ENCODE measurements at regions not wholly inside any gene's neighbourhood (a gene's known extent, or its start where the extent isn't known, plus 50 kb on each side); places are given as distances from the start of the nearest gene placed in this dataset.

- Histone ChIP-seq H3K9me3 (ENCODE audit: low read length) (no peaks in the 10 kb centered on the region), H3K4me3 (ENCODE audit: low read length) (no peak overlapping the region), H3K27ac (ENCODE audit: low read length) (no peak overlapping the region), H3F3A (ENCODE audit: insufficient read depth, low read length, poor library complexity, severe bottlenecking) (no peaks in the 10 kb centered on the region), H3K36me3 (ENCODE audit: insufficient read depth, low read length) (no peaks in the 10 kb centered on the region), H3K9me2 (ENCODE audit: insufficient read depth, low read length) (no peaks in the 10 kb centered on the region), H4K20me1 (ENCODE audit: insufficient read depth) (no peaks in the 10 kb centered on the region), H3K9ac (ENCODE audit: low read length) (no peak overlapping the region), H3K27me3 (ENCODE audit: insufficient read depth, low read depth, low read length) (no peaks in the 10 kb centered on the region), H3K4me2 (ENCODE audit: low read length) (no peak overlapping the region), H3K79me2 (replicated peaks; ENCODE audit: insufficient read depth, low read length) (no peaks in the 10 kb centered on the region), H2AFZ (ENCODE audit: low read depth, low read length) (no peak overlapping the region)
- TF ChIP-seq EP300 (conservative IDR thresholded peaks at IDR 0.05; ENCODE audit: poor library complexity, severe bottlenecking) = no peak
- no peak for TF ChIP-seq MXI1 (conservative IDR thresholded peaks at IDR 0.05; ENCODE audit: poor library complexity, severe bottlenecking)
- TF ChIP-seq TAF1 (IDR thresholded peaks at IDR 0.05; ENCODE audit: low read depth) = no peak
- no peak for TF ChIP-seq RAD21 (conservative IDR thresholded peaks at IDR 0.05)
- no peak for TF ChIP-seq EZH2 (IDR thresholded peaks at IDR 0.05; ENCODE audit: borderline replicate concordance, insufficient read depth, low read length, poor library complexity, severe bottlenecking)
- no peak for TF ChIP-seq POLR2AphosphoS5 (IDR thresholded peaks at IDR 0.05)
- no peak for TF ChIP-seq SMC3 (conservative IDR thresholded peaks at IDR 0.05; ENCODE audit: poor library complexity)
- no peak for TF ChIP-seq CTCF (IDR thresholded peaks at IDR 0.05; ENCODE audit: poor library complexity, severe bottlenecking)
- TF ChIP-seq, protein P1, sequence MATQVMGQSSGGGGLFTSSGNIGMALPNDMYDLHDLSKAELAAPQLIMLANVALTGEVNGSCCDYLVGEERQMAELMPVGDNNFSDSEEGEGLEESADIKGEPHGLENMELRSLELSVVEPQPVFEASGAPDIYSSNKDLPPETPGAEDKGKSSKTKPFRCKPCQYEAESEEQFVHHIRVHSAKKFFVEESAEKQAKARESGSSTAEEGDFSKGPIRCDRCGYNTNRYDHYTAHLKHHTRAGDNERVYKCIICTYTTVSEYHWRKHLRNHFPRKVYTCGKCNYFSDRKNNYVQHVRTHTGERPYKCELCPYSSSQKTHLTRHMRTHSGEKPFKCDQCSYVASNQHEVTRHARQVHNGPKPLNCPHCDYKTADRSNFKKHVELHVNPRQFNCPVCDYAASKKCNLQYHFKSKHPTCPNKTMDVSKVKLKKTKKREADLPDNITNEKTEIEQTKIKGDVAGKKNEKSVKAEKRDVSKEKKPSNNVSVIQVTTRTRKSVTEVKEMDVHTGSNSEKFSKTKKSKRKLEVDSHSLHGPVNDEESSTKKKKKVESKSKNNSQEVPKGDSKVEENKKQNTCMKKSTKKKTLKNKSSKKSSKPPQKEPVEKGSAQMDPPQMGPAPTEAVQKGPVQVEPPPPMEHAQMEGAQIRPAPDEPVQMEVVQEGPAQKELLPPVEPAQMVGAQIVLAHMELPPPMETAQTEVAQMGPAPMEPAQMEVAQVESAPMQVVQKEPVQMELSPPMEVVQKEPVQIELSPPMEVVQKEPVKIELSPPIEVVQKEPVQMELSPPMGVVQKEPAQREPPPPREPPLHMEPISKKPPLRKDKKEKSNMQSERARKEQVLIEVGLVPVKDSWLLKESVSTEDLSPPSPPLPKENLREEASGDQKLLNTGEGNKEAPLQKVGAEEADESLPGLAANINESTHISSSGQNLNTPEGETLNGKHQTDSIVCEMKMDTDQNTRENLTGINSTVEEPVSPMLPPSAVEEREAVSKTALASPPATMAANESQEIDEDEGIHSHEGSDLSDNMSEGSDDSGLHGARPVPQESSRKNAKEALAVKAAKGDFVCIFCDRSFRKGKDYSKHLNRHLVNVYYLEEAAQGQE (IDR thresholded peaks at IDR 0.05; ENCODE audit: borderline replicate concordance) = no peak
These were observed 81.9 kb upstream of the CCND2 start for GRCh38 chr12:4191642-4192041.

- Histone ChIP-seq H3K27ac (ENCODE audit: low read length) (no peak overlapping the region), H3K9ac (ENCODE audit: low read length) (no peak overlapping the region), H2AFZ (ENCODE audit: low read depth, low read length) (no peak overlapping the region), H4K20me1 (ENCODE audit: insufficient read depth) (no peaks in the 10 kb centered on the region), H3K9me2 (ENCODE audit: insufficient read depth, low read length) (no peaks in the 10 kb centered on the region), H3K79me2 (replicated peaks; ENCODE audit: insufficient read depth, low read length) (no peaks in the 10 kb centered on the region), H3K4me2 (ENCODE audit: low read length) (no peak overlapping the region), H3K36me3 (ENCODE audit: insufficient read depth, low read length) (no peaks in the 10 kb centered on the region), H3K27me3 (ENCODE audit: insufficient read depth, low read depth, low read length) (no peaks in the 10 kb centered on the region), H3K4me3 (ENCODE audit: low read length) (no peak overlapping the region), H3K9me3 (ENCODE audit: low read length) (no peaks in the 10 kb centered on the region), H3F3A (ENCODE audit: insufficient read depth, low read length, poor library complexity, severe bottlenecking) (no peaks in the 10 kb centered on the region)
- TF ChIP-seq, protein P1 (IDR thresholded peaks at IDR 0.05; ENCODE audit: borderline replicate concordance) = no peak
- no peak for TF ChIP-seq RAD21 (conservative IDR thresholded peaks at IDR 0.05)
- no peak for TF ChIP-seq EP300 (conservative IDR thresholded peaks at IDR 0.05; ENCODE audit: poor library complexity, severe bottlenecking)
- TF ChIP-seq TAF1 (IDR thresholded peaks at IDR 0.05; ENCODE audit: low read depth) = no peak
- TF ChIP-seq EZH2 (IDR thresholded peaks at IDR 0.05; ENCODE audit: borderline replicate concordance, insufficient read depth, low read length, poor library complexity, severe bottlenecking) = no peak
- TF ChIP-seq MXI1 (conservative IDR thresholded peaks at IDR 0.05; ENCODE audit: poor library complexity, severe bottlenecking) = no peak
- no peak for TF ChIP-seq CTCF (IDR thresholded peaks at IDR 0.05; ENCODE audit: poor library complexity, severe bottlenecking)
- no peak for TF ChIP-seq POLR2AphosphoS5 (IDR thresholded peaks at IDR 0.05)
- TF ChIP-seq SMC3 (conservative IDR thresholded peaks at IDR 0.05; ENCODE audit: poor library complexity) = no peak
These were observed 82.4 kb upstream of the CCND2 start for GRCh38 chr12:4191149-4191548.
